SK-N-SH treated with all-trans-retinoic acid at 6 μM for 48 hours (cell line): ENCODE measurements at regions not wholly inside any gene's neighbourhood (a gene's known extent, or its start where the extent isn't known, plus 50 kb on each side); places are given as distances from the start of the nearest gene placed in this dataset.

Source experiments
- ATAC-seq: fragments of 200-7000 bp; cut with Tn5 transposase; 3 replicates; pipeline ENCODE4 v1.9.1; 2020; ENCODE audit warnings: mild to moderate bottlenecking, moderate library complexity
- BACH2 ChIP-seq: fragments of 250-450 bp; sonication (Bioruptor Pico); IDR thresholded peaks from 2 replicates; pipeline ENCODE4 v1.9.0; 2021; ENCODE audit warnings: mild to moderate bottlenecking, borderline replicate concordance
- CREB5 ChIP-seq: fragments of 250-450 bp; sonication (Bioruptor Pico); IDR thresholded peaks from 2 replicates; pipeline ENCODE4 v1.5.1; 2020; ENCODE audit warnings: low read depth, mild to moderate bottlenecking, moderate library complexity
- CSDC2 ChIP-seq: fragments of 250-450 bp; sonication (Bioruptor Pico); IDR thresholded peaks from 2 replicates; pipeline ENCODE4 v1.5.0; 2020; ENCODE audit warnings: mild to moderate bottlenecking, moderate library complexity
- CSRNP3 ChIP-seq: fragments of 250-450 bp; sonication (Bioruptor Pico); IDR thresholded peaks from 2 replicates; pipeline ENCODE4 v1.5.1; 2021; ENCODE audit warnings: mild to moderate bottlenecking, moderate library complexity
- ESRRG ChIP-seq: fragments of 250-450 bp; sonication (Bioruptor Pico); IDR thresholded peaks from 2 replicates; pipeline ENCODE4 v1.6.1; 2021; ENCODE audit warnings: mild to moderate bottlenecking
- GLIS3 ChIP-seq: fragments of 250-450 bp; sonication (Bioruptor Pico); IDR thresholded peaks from 2 replicates; pipeline ENCODE4 v1.5.0; 2020; ENCODE audit warnings: mild to moderate bottlenecking, moderate library complexity
- OSR1 ChIP-seq: fragments of 250-450 bp; sonication (Bioruptor Pico); IDR thresholded peaks from 2 replicates; pipeline ENCODE4 v1.8.0; 2022; ENCODE audit warnings: moderate library complexity, mild to moderate bottlenecking, inconsistent platforms
- PATZ1 ChIP-seq: fragments of 250-450 bp; sonication (Bioruptor Pico); IDR thresholded peaks from 2 replicates; pipeline ENCODE4 v1.8.0; 2020; ENCODE audit warnings: mild to moderate bottlenecking, moderate library complexity, borderline replicate concordance
- POU6F1 ChIP-seq: fragments of 250-450 bp; sonication (Bioruptor Pico); IDR thresholded peaks from 2 replicates; pipeline ENCODE4 v1.8.0; 2021; ENCODE audit warnings: low read depth, mild to moderate bottlenecking, moderate library complexity, borderline replicate concordance
- PPARA ChIP-seq: fragments of 250-450 bp; sonication (Bioruptor Pico); IDR thresholded peaks from 2 replicates; pipeline ENCODE4 v1.5.0; 2020; ENCODE audit warnings: mild to moderate bottlenecking, borderline replicate concordance
- RARB ChIP-seq: fragments of 250-450 bp; sonication (Bioruptor Pico); IDR thresholded peaks from 2 replicates; pipeline ENCODE4 v1.8.0; 2021; ENCODE audit warnings: mild to moderate bottlenecking, moderate library complexity
- TCF4 ChIP-seq: fragments of 250-450 bp; sonication (Bioruptor Pico); IDR thresholded peaks from 2 replicates; pipeline ENCODE4 v1.8.0; 2021; ENCODE audit warnings: mild to moderate bottlenecking, moderate library complexity, borderline replicate concordance
- ZC3H10 ChIP-seq: fragments of 250-450 bp; sonication (Bioruptor Pico); IDR thresholded peaks from 2 replicates; pipeline ENCODE4 v1.5.1; 2021; ENCODE audit warnings: mild to moderate bottlenecking, moderate library complexity
- ZFP3 ChIP-seq: fragments of 250-450 bp; sonication (Bioruptor Pico); IDR thresholded peaks from 2 replicates; pipeline ENCODE4 v1.5.0; 2020; ENCODE audit warnings: mild to moderate bottlenecking, moderate library complexity
- ZFP30 ChIP-seq: fragments of 450-650 bp; formaldehyde crosslinking; IDR thresholded peaks from 2 replicates; pipeline ENCODE4 v1.5.0; 2022; ENCODE audit warnings: mild to moderate bottlenecking, moderate library complexity
- ZNF565 ChIP-seq: fragments of 450-650 bp; formaldehyde crosslinking; conservative IDR thresholded peaks from 2 replicates; pipeline ENCODE4 v1.5.0; 2020; ENCODE audit warnings: low read depth, mild to moderate bottlenecking, moderate library complexity
- ZNF70 ChIP-seq: fragments of 450-650 bp; formaldehyde crosslinking; IDR thresholded peaks from 2 replicates; pipeline ENCODE4 v1.5.0; 2020; ENCODE audit warnings: mild to moderate bottlenecking, moderate library complexity
- ZNF8 ChIP-seq: fragments of 450-650 bp; formaldehyde crosslinking; IDR thresholded peaks from 2 replicates; pipeline ENCODE4 v1.5.0; 2020; ENCODE audit warnings: mild to moderate bottlenecking, moderate library complexity

GRCh38 chr17:45719335-45720071, 64.6 kb upstream of the CRHR1 start:
- TF ChIP-seq ESRRG (CRISPR knock-in tag) = no peak
- TF ChIP-seq ZNF70 (CRISPR knock-in tag) = no peak
- TF ChIP-seq, all 23 proteins: peak for 0

GRCh38 chr17:45720386-45720785, 63.7 kb upstream of the CRHR1 start:
- no peak for ATAC-seq
- TF ChIP-seq OSR1 (CRISPR knock-in tag) (no peak), GLIS3 (CRISPR knock-in tag) (no peak), PATZ1 (CRISPR knock-in tag) (no peak), CSRNP3 (CRISPR knock-in tag) (no peak), BACH2 (CRISPR knock-in tag) (no peak), RARB (CRISPR knock-in tag) (no peak), ZNF70 (CRISPR knock-in tag) (no peak), ZFP3 (CRISPR knock-in tag) (no peak), ZNF8 (no peak), PPARA (no peak), POU6F1 (no peak), TCF4 (no peak), ESRRG (CRISPR knock-in tag) (no peak), CSDC2 (CRISPR knock-in tag) (no peak)

More at GRCh38 chr17:45719335-45720071, 64.6 kb upstream of the CRHR1 start:
- ATAC-seq = peak; percentile 90

- no peak for TF ChIP-seq CREB5 (CRISPR knock-in tag)
- TF ChIP-seq PATZ1 (CRISPR knock-in tag) = no peak
- no peak for TF ChIP-seq ZC3H10 (CRISPR knock-in tag)
- TF ChIP-seq PPARA = no peak
- no peak for TF ChIP-seq POU6F1
- no peak for TF ChIP-seq ZNF8
- ATAC-seq = peak; percentile 86
Observed at GRCh38 chr17:45722161-45722560, 62.0 kb upstream of the CRHR1 start.

GRCh38 chr17:45729294-45729907, 54.7 kb upstream of the CRHR1 start:
- ATAC-seq = no peak
- TF ChIP-seq ZNF70 (CRISPR knock-in tag) (no peak), TCF4 (no peak), CSDC2 (CRISPR knock-in tag) (no peak), CSRNP3 (CRISPR knock-in tag) (no peak), POU6F1 (no peak), ZC3H10 (CRISPR knock-in tag) (no peak), CREB5 (CRISPR knock-in tag) (no peak), ESRRG (CRISPR knock-in tag) (no peak), ZNF565 (CRISPR knock-in tag) (no peak), GLIS3 (CRISPR knock-in tag) (no peak), PPARA (no peak), ZFP3 (CRISPR knock-in tag) (no peak), ZFP30 (no peak), OSR1 (CRISPR knock-in tag) (no peak)
